Loucy (cell line): ENCODE measurements at regions not wholly inside any gene's neighbourhood (a gene's known extent, or its start where the extent isn't known, plus 50 kb on each side); places are given as distances from the start of the nearest gene placed in this dataset.

Experiments
- EZH2phosphoT487 ChIP-seq: fragments of 200-600 bp; IDR thresholded peaks from 2 replicates; pipeline ENCODE4 v1.6.1; 2018; ENCODE audit warnings: antibody characterized with exemption, mild to moderate bottlenecking, moderate library complexity, borderline replicate concordance
- TF ChIP-seq, protein P1 (sequence below): fragments of 200-600 bp; sonication (generic); conservative IDR thresholded peaks from 2 replicates; pipeline ENCODE4 v1.5.1; 2014; ENCODE audit warnings: mild to moderate bottlenecking, antibody characterized with exemption, low read length

DNA sequence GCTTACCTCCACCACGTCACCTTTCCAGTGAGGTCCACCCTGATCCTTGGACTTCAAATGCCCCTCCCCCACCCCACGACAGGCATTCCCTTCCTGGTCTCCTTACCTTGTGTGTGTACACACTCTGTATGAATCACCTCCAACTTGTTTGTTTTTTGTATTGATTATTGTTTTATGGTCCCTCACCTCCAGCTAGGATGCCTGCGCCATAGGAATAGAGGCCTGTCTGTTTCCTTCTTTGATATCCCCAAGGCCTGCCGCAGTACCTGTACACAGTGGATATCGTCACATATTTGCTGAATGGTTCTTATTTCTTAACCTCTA lies 219.6 kb upstream of the POU3F1 start:
- TF ChIP-seq, protein P1, sequence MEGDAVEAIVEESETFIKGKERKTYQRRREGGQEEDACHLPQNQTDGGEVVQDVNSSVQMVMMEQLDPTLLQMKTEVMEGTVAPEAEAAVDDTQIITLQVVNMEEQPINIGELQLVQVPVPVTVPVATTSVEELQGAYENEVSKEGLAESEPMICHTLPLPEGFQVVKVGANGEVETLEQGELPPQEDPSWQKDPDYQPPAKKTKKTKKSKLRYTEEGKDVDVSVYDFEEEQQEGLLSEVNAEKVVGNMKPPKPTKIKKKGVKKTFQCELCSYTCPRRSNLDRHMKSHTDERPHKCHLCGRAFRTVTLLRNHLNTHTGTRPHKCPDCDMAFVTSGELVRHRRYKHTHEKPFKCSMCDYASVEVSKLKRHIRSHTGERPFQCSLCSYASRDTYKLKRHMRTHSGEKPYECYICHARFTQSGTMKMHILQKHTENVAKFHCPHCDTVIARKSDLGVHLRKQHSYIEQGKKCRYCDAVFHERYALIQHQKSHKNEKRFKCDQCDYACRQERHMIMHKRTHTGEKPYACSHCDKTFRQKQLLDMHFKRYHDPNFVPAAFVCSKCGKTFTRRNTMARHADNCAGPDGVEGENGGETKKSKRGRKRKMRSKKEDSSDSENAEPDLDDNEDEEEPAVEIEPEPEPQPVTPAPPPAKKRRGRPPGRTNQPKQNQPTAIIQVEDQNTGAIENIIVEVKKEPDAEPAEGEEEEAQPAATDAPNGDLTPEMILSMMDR, result no peak
- no peak for TF ChIP-seq EZH2phosphoT487
